ENCODE measurements at regions not wholly inside any gene's neighbourhood (a gene's known extent, or its start where the extent isn't known, plus 50 kb on each side); places are given as distances from the start of the nearest gene placed in this dataset.

- DNase-seq (ENCODE audit: low spot score): no peak
- in situ Hi-C loops (cut with MboI; ENCODE audit: low pct_unique_long_range_greater_than_20kb, low sequenced_read_pairs, unreplicated experiment): no loop called here
- TF ChIP-seq, protein P1, sequence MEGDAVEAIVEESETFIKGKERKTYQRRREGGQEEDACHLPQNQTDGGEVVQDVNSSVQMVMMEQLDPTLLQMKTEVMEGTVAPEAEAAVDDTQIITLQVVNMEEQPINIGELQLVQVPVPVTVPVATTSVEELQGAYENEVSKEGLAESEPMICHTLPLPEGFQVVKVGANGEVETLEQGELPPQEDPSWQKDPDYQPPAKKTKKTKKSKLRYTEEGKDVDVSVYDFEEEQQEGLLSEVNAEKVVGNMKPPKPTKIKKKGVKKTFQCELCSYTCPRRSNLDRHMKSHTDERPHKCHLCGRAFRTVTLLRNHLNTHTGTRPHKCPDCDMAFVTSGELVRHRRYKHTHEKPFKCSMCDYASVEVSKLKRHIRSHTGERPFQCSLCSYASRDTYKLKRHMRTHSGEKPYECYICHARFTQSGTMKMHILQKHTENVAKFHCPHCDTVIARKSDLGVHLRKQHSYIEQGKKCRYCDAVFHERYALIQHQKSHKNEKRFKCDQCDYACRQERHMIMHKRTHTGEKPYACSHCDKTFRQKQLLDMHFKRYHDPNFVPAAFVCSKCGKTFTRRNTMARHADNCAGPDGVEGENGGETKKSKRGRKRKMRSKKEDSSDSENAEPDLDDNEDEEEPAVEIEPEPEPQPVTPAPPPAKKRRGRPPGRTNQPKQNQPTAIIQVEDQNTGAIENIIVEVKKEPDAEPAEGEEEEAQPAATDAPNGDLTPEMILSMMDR (IDR thresholded peaks at IDR 0.05; ENCODE audit: extremely low read depth, insufficient read depth, missing control alignments): no peak
These were observed 153.7 kb downstream of the SOX11 start for GRCh38 chr2:5845798-5846330.

GRCh38 chr2:5846881-5847280 lies 154.7 kb downstream of the SOX11 start:
- in situ Hi-C loops (cut with MboI; ENCODE audit: low pct_unique_long_range_greater_than_20kb, low sequenced_read_pairs, unreplicated experiment): no loop called here
- TF ChIP-seq, protein P1 (IDR thresholded peaks at IDR 0.05; ENCODE audit: extremely low read depth, insufficient read depth, missing control alignments): no peak
- DNase-seq (ENCODE audit: low spot score): no peak

DNA sequence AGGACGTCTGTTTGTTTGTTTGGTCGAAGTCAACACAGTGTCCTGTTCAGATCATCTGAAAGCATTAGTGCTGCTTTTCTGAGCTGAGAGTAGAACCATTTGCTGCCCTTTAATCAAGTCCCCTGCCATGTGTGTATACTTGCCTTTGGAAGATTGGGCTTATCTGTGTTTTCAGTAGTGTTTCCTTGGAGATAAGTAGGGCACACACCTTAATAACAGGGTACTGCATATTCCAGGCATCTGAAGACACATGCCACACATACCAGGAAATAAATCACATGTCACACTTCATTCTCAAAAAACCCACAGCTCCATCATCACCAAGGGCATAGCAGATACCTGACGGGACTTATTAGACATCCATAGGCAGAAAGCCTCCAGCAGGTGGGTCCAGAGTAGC lies 157.4 kb downstream of the SOX11 start:
- TF ChIP-seq, protein P1 (IDR thresholded peaks at IDR 0.05; ENCODE audit: extremely low read depth, insufficient read depth, missing control alignments): no peak
- in situ Hi-C loops (cut with MboI; ENCODE audit: low pct_unique_long_range_greater_than_20kb, low sequenced_read_pairs, unreplicated experiment): no loop called here
- no peak for DNase-seq (ENCODE audit: low spot score)

DNA sequence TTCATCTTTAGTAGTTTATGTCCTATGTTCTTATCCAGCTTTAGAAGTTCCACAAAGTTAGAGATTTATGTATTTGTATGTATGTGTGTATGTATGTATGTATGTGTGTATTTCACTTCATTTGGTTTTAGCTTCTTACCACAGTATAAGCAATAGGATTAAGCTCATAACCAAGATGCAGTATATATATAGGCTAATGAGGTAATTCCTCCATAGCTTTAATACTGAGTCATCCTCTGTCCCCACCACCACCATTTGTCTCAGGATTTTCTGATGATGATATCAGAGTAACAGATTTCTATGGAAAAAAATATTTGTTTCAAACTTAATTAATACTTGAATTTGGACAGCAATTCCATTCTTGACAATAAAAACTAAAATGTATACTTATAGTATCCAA lies 159.2 kb downstream of the SOX11 start:
- in situ Hi-C loops (cut with MboI; ENCODE audit: low pct_unique_long_range_greater_than_20kb, low sequenced_read_pairs, unreplicated experiment): no loop called here
- TF ChIP-seq, protein P1 (IDR thresholded peaks at IDR 0.05; ENCODE audit: extremely low read depth, insufficient read depth, missing control alignments): no peak
- no peak for DNase-seq (ENCODE audit: low spot score)

- TF ChIP-seq, protein P1 (IDR thresholded peaks at IDR 0.05; ENCODE audit: extremely low read depth, insufficient read depth, missing control alignments): no peak
- in situ Hi-C loops (cut with MboI; ENCODE audit: low pct_unique_long_range_greater_than_20kb, low sequenced_read_pairs, unreplicated experiment): no loop called here
- DNase-seq (ENCODE audit: low spot score): no peak
These were observed 162.6 kb downstream of the SOX11 start for GRCh38 chr2:5854797-5855196.

- TF ChIP-seq, protein P1 (IDR thresholded peaks at IDR 0.05; ENCODE audit: extremely low read depth, insufficient read depth, missing control alignments): no peak
- no peak for DNase-seq (ENCODE audit: low spot score)
- in situ Hi-C loops (cut with MboI; ENCODE audit: low pct_unique_long_range_greater_than_20kb, low sequenced_read_pairs, unreplicated experiment): no loop called here
These were observed 174.9 kb downstream of the SOX11 start for GRCh38 chr2:5867056-5867455.

GRCh38 chr2:5868931-5869330 lies 176.7 kb downstream of the SOX11 start:
- in situ Hi-C loops (cut with MboI; ENCODE audit: low pct_unique_long_range_greater_than_20kb, low sequenced_read_pairs, unreplicated experiment): no loop called here
- no peak for DNase-seq (ENCODE audit: low spot score)
- TF ChIP-seq, protein P1 (IDR thresholded peaks at IDR 0.05; ENCODE audit: extremely low read depth, insufficient read depth, missing control alignments): no peak

Data from GM13977 (cell line).